Neural cell (in vitro differentiated cells): ENCODE measurements at regions not wholly inside any gene's neighbourhood (a gene's known extent, or its start where the extent isn't known, plus 50 kb on each side); places are given as distances from the start of the nearest gene placed in this dataset.

Experiments
- H2AFZ ChIP-seq: fragments of 200-600, 300-800 bp; sonication (generic), shearing (Covaris generic); 2 replicates; pipeline ENCODE4 v1.6.0; 2014; ENCODE audit warnings: low read depth, mild to moderate bottlenecking, antibody characterized with exemption, low read length, moderate library complexity
- H3F3A ChIP-seq: fragments of 200-600 bp; shearing (Covaris generic); 2 replicates; pipeline ENCODE4 v1.6.1; 2016; ENCODE audit warnings: mild to moderate bottlenecking, moderate library complexity, mixed read lengths, antibody characterized with exemption, low read length; ENCODE audit not compliant: insufficient read depth, poor library complexity, severe bottlenecking
- H3K27ac ChIP-seq: fragments of 200-600, 300-800 bp; sonication (generic), shearing (Covaris generic); 2 replicates; pipeline ENCODE4 v1.5.1; 2014; ENCODE audit warnings: mild to moderate bottlenecking, low read length, moderate library complexity
- H3K27me3 ChIP-seq: fragments of 300-800, 200-600 bp; sonication (generic), shearing (Covaris generic); 2 replicates; pipeline ENCODE4 v1.6.0; 2014; ENCODE audit warnings: mild to moderate bottlenecking, low read depth, low read length, moderate library complexity; ENCODE audit not compliant: insufficient read depth
- H3K36me3 ChIP-seq: fragments of 300-800, 200-600 bp; sonication (generic), shearing (Covaris generic); 2 replicates; pipeline ENCODE4 v1.5.1; 2014; ENCODE audit warnings: mild to moderate bottlenecking, antibody characterized with exemption, low read length, moderate library complexity; ENCODE audit not compliant: insufficient read depth
- H3K4me2 ChIP-seq: fragments of 300-800, 200-600 bp; sonication (generic), shearing (Covaris generic); 2 replicates; pipeline ENCODE4 v1.6.0; 2014; ENCODE audit warnings: mild to moderate bottlenecking, low read length
- H3K4me3 ChIP-seq: fragments of 300-800, 200-600 bp; sonication (generic), shearing (Covaris generic); 2 replicates; pipeline ENCODE4 v1.5.1; 2014; ENCODE audit warnings: mild to moderate bottlenecking, low read length, moderate library complexity
- H3K79me2 ChIP-seq: fragments of 200-600 bp; shearing (Covaris generic); replicated peaks from 2 replicates; pipeline ENCODE4 v1.6.0; 2014; ENCODE audit warnings: mild to moderate bottlenecking, low read length, moderate library complexity; ENCODE audit not compliant: insufficient read depth
- H3K9ac ChIP-seq: fragments of 300-800, 200-600 bp; sonication (generic), shearing (Covaris generic); 2 replicates; pipeline ENCODE4 v1.6.1; 2016; ENCODE audit warnings: mild to moderate bottlenecking, low read length, mixed read lengths
- H3K9me2 ChIP-seq: fragments of 200-600 bp; shearing (Covaris generic); 2 replicates; pipeline ENCODE4 v1.6.1; 2016; ENCODE audit warnings: mild to moderate bottlenecking, low read length, mixed read lengths; ENCODE audit not compliant: insufficient read depth
- H3K9me3 ChIP-seq: fragments of 200-600, 300-800 bp; sonication (generic), shearing (Covaris generic); 2 replicates; pipeline ENCODE4 v1.6.1; 2016; ENCODE audit warnings: mild to moderate bottlenecking, mixed run types, low read length, moderate library complexity, mixed read lengths
- H4K20me1 ChIP-seq: fragments of 200-600 bp; shearing (Covaris generic); 2 replicates; pipeline ENCODE4 v1.6.1; 2016; ENCODE audit warnings: mild to moderate bottlenecking, mixed run types; ENCODE audit not compliant: insufficient read depth
- CTCF ChIP-seq: fragments of 450-650 bp; IDR thresholded peaks from 2 replicates; pipeline ENCODE4 v1.5.1; 2014; ENCODE audit warnings: antibody characterized with exemption, mild to moderate bottlenecking, moderate library complexity; ENCODE audit not compliant: poor library complexity, severe bottlenecking
- EP300 ChIP-seq: fragments of 450-650 bp; conservative IDR thresholded peaks from 2 replicates; pipeline ENCODE4 v1.6.1; 2014; ENCODE audit warnings: antibody characterized with exemption, mild to moderate bottlenecking, moderate library complexity; ENCODE audit not compliant: poor library complexity, severe bottlenecking
- EZH2 ChIP-seq: fragments of 200-600, 300-800 bp; shearing (Covaris generic), sonication (generic); IDR thresholded peaks from 2 replicates; pipeline ENCODE4 v1.6.1; 2014; ENCODE audit warnings: antibody characterized with exemption, low read length, borderline replicate concordance, mild to moderate bottlenecking; ENCODE audit not compliant: insufficient read depth, poor library complexity, severe bottlenecking
- MXI1 ChIP-seq: fragments of 450-650 bp; conservative IDR thresholded peaks from 2 replicates; pipeline ENCODE4 v1.6.1; 2014; ENCODE audit warnings: antibody characterized with exemption, mild to moderate bottlenecking; ENCODE audit not compliant: poor library complexity, severe bottlenecking
- POLR2AphosphoS5 ChIP-seq: IDR thresholded peaks from 2 replicates; pipeline ENCODE4 v1.6.1; 2012
- RAD21 ChIP-seq: fragments of 450-650 bp; conservative IDR thresholded peaks from 2 replicates; pipeline ENCODE4 v1.6.1; 2014; ENCODE audit warnings: antibody characterized with exemption, mild to moderate bottlenecking, moderate library complexity
- REST ChIP-seq: IDR thresholded peaks from 2 replicates; pipeline ENCODE4 v1.6.1; 2012; ENCODE audit warnings: borderline replicate concordance
- SMC3 ChIP-seq: fragments of 450-650 bp; conservative IDR thresholded peaks from 2 replicates; pipeline ENCODE4 v1.6.1; 2014; ENCODE audit warnings: antibody characterized with exemption, mild to moderate bottlenecking, moderate library complexity; ENCODE audit not compliant: poor library complexity
- TAF1 ChIP-seq: IDR thresholded peaks from 2 replicates; pipeline ENCODE4 v1.6.1; 2012; ENCODE audit warnings: low read depth

- Histone ChIP-seq H3K79me2 (no peaks in the 10 kb centered on the region), H3K9me3 (no peaks in the 10 kb centered on the region), H3K4me3 (no peak overlapping the region), H3F3A (no peaks in the 10 kb centered on the region), H3K27ac (no peak overlapping the region), H3K9ac (no peak overlapping the region), H2AFZ (no peak overlapping the region), H4K20me1 (no peaks in the 10 kb centered on the region), H3K9me2 (no peaks in the 10 kb centered on the region), H3K36me3 (no peaks in the 10 kb centered on the region), H3K4me2 (no peak overlapping the region), H3K27me3 (no peaks in the 10 kb centered on the region)
- TF ChIP-seq TAF1 (no peak), SMC3 (no peak), MXI1 (no peak), CTCF (no peak), EZH2 (no peak), RAD21 (no peak), EP300 (no peak), REST (no peak), POLR2AphosphoS5 (no peak)
These were observed 309.8 kb upstream of the SGK1 start for GRCh38 chr6:134627707-134628106.

GRCh38 chr6:134626589-134626988 is 308.7 kb upstream of the SGK1 start:
- Histone ChIP-seq H3K36me3 (no peaks in the 10 kb centered on the region), H3K4me2 (no peak overlapping the region), H3K27me3 (no peaks in the 10 kb centered on the region), H3K4me3 (no peak overlapping the region), H3K9me2 (no peaks in the 10 kb centered on the region), H4K20me1 (no peaks in the 10 kb centered on the region), H3K27ac (no peak overlapping the region), H3F3A (no peaks in the 10 kb centered on the region), H3K9me3 (no peaks in the 10 kb centered on the region), H3K79me2 (no peaks in the 10 kb centered on the region), H2AFZ (no peak overlapping the region), H3K9ac (no peak overlapping the region)
- no peak for TF ChIP-seq EZH2
- TF ChIP-seq TAF1, result no peak
- no peak for TF ChIP-seq EP300
- TF ChIP-seq SMC3, result no peak

- no peak overlapping the region for H3K4me3 ChIP-seq
- H3K79me2 ChIP-seq, result no peaks in the 10 kb centered on the region
- no peak overlapping the region for H3K9ac ChIP-seq
- H4K20me1 ChIP-seq, result no peaks in the 10 kb centered on the region
- H3K36me3 ChIP-seq, result no peaks in the 10 kb centered on the region
- H3K4me2 ChIP-seq, result no peak overlapping the region
- no peaks in the 10 kb centered on the region for H3K9me3 ChIP-seq
- no peaks in the 10 kb centered on the region for H3K9me2 ChIP-seq
- no peak overlapping the region for H3K27ac ChIP-seq
- H3F3A ChIP-seq, result no peaks in the 10 kb centered on the region
- TF ChIP-seq REST (no peak), EZH2 (no peak), CTCF (no peak), TAF1 (no peak), SMC3 (no peak), RAD21 (no peak), EP300 (no peak), MXI1 (no peak), POLR2AphosphoS5 (no peak)
- H2AFZ ChIP-seq, result no peak overlapping the region
- H3K27me3 ChIP-seq, result no peaks in the 10 kb centered on the region
These were observed 308.2 kb upstream of the SGK1 start for GRCh38 chr6:134626086-134626485.
